Adrenal gland (tissue), 5 donors: ENCODE measurements at regions not wholly inside any gene's neighbourhood (a gene's known extent, or its start where the extent isn't known, plus 50 kb on each side); places are given as distances from the start of the nearest gene placed in this dataset.

Experiments used
- POLR2A ChIP-seq, 2 donors: fragments of 450-650 bp; IDR thresholded peaks; one replicate each; pipeline ENCODE4 v1.6.1; 2017; ENCODE audit warnings: antibody characterized with exemption in 2 of 2, mild to moderate bottlenecking in 2 of 2, moderate library complexity in 1 of 2
- TF ChIP-seq, protein P1 (sequence below), 6 experiments: fragments of 450-650 bp in 4 of 6; fragments of 200-600 bp in 2 of 6; sonication (generic) in 1 of 6; IDR thresholded peaks; 1 replicate in 5 of 6; 2 replicates in 1 of 6; pipeline versions ENCODE4 v1.5.1 to v1.8.0; 2016 to 2021; ENCODE audit warnings: antibody characterized with exemption in 6 of 6, mild to moderate bottlenecking in 2 of 6, moderate library complexity in 1 of 6
- donor health status: DM: no; HTN: no; CAD: no.

DNA sequence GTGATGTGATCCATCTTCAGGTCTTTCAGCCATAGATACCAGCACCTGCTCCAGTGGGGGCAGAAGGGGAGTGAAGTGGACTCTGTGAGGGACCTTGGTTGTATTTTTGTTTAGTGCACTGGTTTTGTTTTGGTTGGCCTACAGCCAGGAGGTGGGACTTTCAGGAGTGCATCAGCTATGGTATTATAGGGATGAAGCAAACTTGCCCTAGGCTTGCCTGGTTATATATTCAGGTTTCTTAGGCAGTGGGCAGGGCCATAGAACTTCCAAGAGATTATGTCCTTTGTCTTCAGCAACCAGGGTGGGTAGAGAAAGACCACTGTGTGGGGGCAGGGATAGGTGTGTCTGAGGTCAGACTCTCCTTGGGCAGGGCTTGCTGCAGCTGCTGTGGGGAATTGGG, 337.3 kb upstream of the SGO1 start:
- TF ChIP-seq, protein P1, sequence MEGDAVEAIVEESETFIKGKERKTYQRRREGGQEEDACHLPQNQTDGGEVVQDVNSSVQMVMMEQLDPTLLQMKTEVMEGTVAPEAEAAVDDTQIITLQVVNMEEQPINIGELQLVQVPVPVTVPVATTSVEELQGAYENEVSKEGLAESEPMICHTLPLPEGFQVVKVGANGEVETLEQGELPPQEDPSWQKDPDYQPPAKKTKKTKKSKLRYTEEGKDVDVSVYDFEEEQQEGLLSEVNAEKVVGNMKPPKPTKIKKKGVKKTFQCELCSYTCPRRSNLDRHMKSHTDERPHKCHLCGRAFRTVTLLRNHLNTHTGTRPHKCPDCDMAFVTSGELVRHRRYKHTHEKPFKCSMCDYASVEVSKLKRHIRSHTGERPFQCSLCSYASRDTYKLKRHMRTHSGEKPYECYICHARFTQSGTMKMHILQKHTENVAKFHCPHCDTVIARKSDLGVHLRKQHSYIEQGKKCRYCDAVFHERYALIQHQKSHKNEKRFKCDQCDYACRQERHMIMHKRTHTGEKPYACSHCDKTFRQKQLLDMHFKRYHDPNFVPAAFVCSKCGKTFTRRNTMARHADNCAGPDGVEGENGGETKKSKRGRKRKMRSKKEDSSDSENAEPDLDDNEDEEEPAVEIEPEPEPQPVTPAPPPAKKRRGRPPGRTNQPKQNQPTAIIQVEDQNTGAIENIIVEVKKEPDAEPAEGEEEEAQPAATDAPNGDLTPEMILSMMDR (IDR thresholded peaks at IDR 0.05): no peak
- TF ChIP-seq POLR2A (IDR thresholded peaks at IDR 0.05): no peak
